ENCODE measurements at regions not wholly inside any gene's neighbourhood (a gene's known extent, or its start where the extent isn't known, plus 50 kb on each side); places are given as distances from the start of the nearest gene placed in this dataset.

- no peaks in the 10 kb centered on the region for H3K9me3 ChIP-seq (ENCODE audit: control insufficient read depth, low read depth, low read length)
- no peak overlapping the region for H3T11ph ChIP-seq (ENCODE audit: low read length)
- no peak overlapping the region for H2AFZ ChIP-seq (ENCODE audit: low read length)
- no peaks in the 10 kb centered on the region for H4K20me1 ChIP-seq (ENCODE audit: control insufficient read depth, insufficient read depth, insufficient read length)
- TF ChIP-seq, protein P1, sequence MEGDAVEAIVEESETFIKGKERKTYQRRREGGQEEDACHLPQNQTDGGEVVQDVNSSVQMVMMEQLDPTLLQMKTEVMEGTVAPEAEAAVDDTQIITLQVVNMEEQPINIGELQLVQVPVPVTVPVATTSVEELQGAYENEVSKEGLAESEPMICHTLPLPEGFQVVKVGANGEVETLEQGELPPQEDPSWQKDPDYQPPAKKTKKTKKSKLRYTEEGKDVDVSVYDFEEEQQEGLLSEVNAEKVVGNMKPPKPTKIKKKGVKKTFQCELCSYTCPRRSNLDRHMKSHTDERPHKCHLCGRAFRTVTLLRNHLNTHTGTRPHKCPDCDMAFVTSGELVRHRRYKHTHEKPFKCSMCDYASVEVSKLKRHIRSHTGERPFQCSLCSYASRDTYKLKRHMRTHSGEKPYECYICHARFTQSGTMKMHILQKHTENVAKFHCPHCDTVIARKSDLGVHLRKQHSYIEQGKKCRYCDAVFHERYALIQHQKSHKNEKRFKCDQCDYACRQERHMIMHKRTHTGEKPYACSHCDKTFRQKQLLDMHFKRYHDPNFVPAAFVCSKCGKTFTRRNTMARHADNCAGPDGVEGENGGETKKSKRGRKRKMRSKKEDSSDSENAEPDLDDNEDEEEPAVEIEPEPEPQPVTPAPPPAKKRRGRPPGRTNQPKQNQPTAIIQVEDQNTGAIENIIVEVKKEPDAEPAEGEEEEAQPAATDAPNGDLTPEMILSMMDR (conservative IDR thresholded peaks at IDR 0.05), result no peak
- no peak overlapping the region for H3K9ac ChIP-seq (ENCODE audit: extremely low read depth, insufficient read length, low read length)
- H3K4me2 ChIP-seq (ENCODE audit: insufficient read depth, insufficient read length, low read length), result no peak overlapping the region
- Mint-ChIP-seq H3K4me3 (no peak overlapping the region), H3K4me1 (peaks cover 4 to 5% of the 10 kb centered on the region in 2 experiments; a peak in 2 of 4 replicates), H3K27ac (no peak overlapping the region), H3K27me3 (ENCODE audit: low read depth) (no peaks in the 10 kb centered on the region), H3K36me3 (ENCODE audit: insufficient read depth in 1 of 3, low read depth in 3 of 3) (peaks cover 0 to 5% (median 3%) of the 10 kb centered on the region in 3 experiments; a peak in 4 of 7 replicates), H3K9me3 (peaks cover 6 to 8% of the 10 kb centered on the region in 2 experiments; a peak in 4 of 5 replicates)
- no peak overlapping the region for H2BK15ac ChIP-seq (ENCODE audit: low read depth, low read length)
- no peak overlapping the region for H2BK120ac ChIP-seq (ENCODE audit: low read depth, low read length, poor library complexity, severe bottlenecking)
- no peak overlapping the region for H4K8ac ChIP-seq (replicated peaks; ENCODE audit: insufficient read length, low read depth, low read length)
- no peak overlapping the region for H3K4ac ChIP-seq (ENCODE audit: low read depth, low read length)
- no peaks in the 10 kb centered on the region for H3K4me1 ChIP-seq (ENCODE audit: insufficient read depth, low read length)
- H2BK5ac ChIP-seq (ENCODE audit: insufficient read length, low read length), result no peak overlapping the region
- H3K79me1 ChIP-seq (ENCODE audit: insufficient read depth, low read depth, low read length, poor library complexity, severe bottlenecking), result no peaks in the 10 kb centered on the region
- H3K56ac ChIP-seq (ENCODE audit: insufficient read length, low read depth, low read length), result no peak overlapping the region
- H3K23me2 ChIP-seq (ENCODE audit: insufficient read length, low read depth, low read length, poor library complexity, severe bottlenecking), result no peaks in the 10 kb centered on the region
- no peak overlapping the region for H2BK20ac ChIP-seq (ENCODE audit: low read depth, low read length, poor library complexity, severe bottlenecking)
- no peak for DNase-seq
- H3K27me3 ChIP-seq (ENCODE audit: insufficient read depth, low read length), result no peaks in the 10 kb centered on the region
- no peak overlapping the region for H2BK12ac ChIP-seq (ENCODE audit: insufficient read length, low read depth, low read length)
- H4K5ac ChIP-seq (ENCODE audit: insufficient read length, low read depth, low read length), result no peak overlapping the region
- no peak overlapping the region for H2AK5ac ChIP-seq (ENCODE audit: insufficient read length, low read length)
- no peak overlapping the region for H3K27ac ChIP-seq (ENCODE audit: insufficient read length, low read depth, low read length)
- no peak overlapping the region for H3K23ac ChIP-seq (ENCODE audit: insufficient read length, low read depth, low read length)
- no peak overlapping the region for H3K18ac ChIP-seq (ENCODE audit: insufficient read length, low read depth, low read length)
- no peaks in the 10 kb centered on the region for H3K79me2 ChIP-seq (ENCODE audit: insufficient read depth, low read length)
- no CpG with 5 or more reads among the region's 1 CpG for WGBS (ENCODE audit: extremely low coverage, insufficient read length, low lambda C conversion rate)
- H3K14ac ChIP-seq (ENCODE audit: insufficient read depth, low read length), result no peak overlapping the region
- H4K91ac ChIP-seq (ENCODE audit: insufficient read length, low read depth, low read length), result no peak overlapping the region
Measured at GRCh38 chr2:49487139-49487538, 332.8 kb upstream of the FSHR start.
